A549 (cell line): ENCODE measurements at regions not wholly inside any gene's neighbourhood (a gene's known extent, or its start where the extent isn't known, plus 50 kb on each side); places are given as distances from the start of the nearest gene placed in this dataset.

Source experiments
- ATAC-seq, 2 experiments: fragments of 200-7000 bp in 1 of 2; fragments of >200 bp in 1 of 2; cut with Nextera tagmentation in 1 of 2; cut with Tn5 transposase in 1 of 2; 3 replicates each; pipeline versions ENCODE4 v1.8.0 to v1.9.1; 2018 to 2020; ENCODE audit warnings: mild to moderate bottlenecking in 1 of 2, moderate library complexity in 1 of 2
- CTCF ChIA-PET: fragments of 300-600 bp; sonication (Branson Sonifier 250); formaldehyde crosslinking; extraction: SDS; loops from one replicate; lab custom pipeline; 2021; ENCODE audit warnings: antibody characterized with exemption, inconsistent platforms; lab: Yijun Ruan, JAX
- POLR2A ChIA-PET: fragments of 350-600 bp; formaldehyde crosslinking; extraction: SDS; loops from one replicate; lab custom pipeline; 2021; ENCODE audit warnings: antibody characterized with exemption, inconsistent platforms; lab: Yijun Ruan, JAX
- DNase-seq, 2 experiments: peaks; one replicate each; pipeline versions ENCODE4 v3.0.0 to v3.0.0-alpha.2; 2011 to 2016; ENCODE audit warnings: low read depth in 1 of 2, low spot score in 1 of 2
- FAIRE-seq: peaks from 2 replicates; lab custom pipeline; 2011; peaks lifted over from hg19 to GRCh38; lab: Jason Lieb, UNC
- H3K27ac ChIP-seq, 2 experiments: fragments of >200 bp; sonication (Bioruptor Twin); formaldehyde crosslinking; 3 replicates each; pipeline ENCODE4 v1.5.1; 2016 to 2017
- H3K4me1 ChIP-seq: fragments of >200 bp; sonication (Bioruptor Twin); formaldehyde crosslinking; 3 replicates; pipeline ENCODE4 v1.6.1; 2016
- H3K4me2 ChIP-seq: fragments of >200 bp; sonication (Bioruptor Twin); formaldehyde crosslinking; 3 replicates; pipeline ENCODE4 v1.6.1; 2016
- H3K4me3 ChIP-seq: fragments of >200 bp; sonication (Bioruptor Twin); formaldehyde crosslinking; 3 replicates; pipeline ENCODE4 v1.5.1; 2016
- H3K9me3 ChIP-seq: fragments of >200 bp; sonication (Bioruptor Twin); formaldehyde crosslinking; 3 replicates; pipeline ENCODE4 v1.6.1; 2016
- CBX8 ChIP-seq: fragments of 200-600 bp; sonication (generic); IDR thresholded peaks from 2 replicates; pipeline ENCODE4 v1.6.1; 2016
- EHMT2 ChIP-seq: fragments of 200-600 bp; sonication (generic); IDR thresholded peaks from 2 replicates; pipeline ENCODE4 v1.6.1; 2016; ENCODE audit warnings: antibody characterized with exemption, low read depth, mild to moderate bottlenecking, moderate library complexity
- FOSB ChIP-seq: fragments of 250-450 bp; sonication (Bioruptor Pico); IDR thresholded peaks from 2 replicates; pipeline ENCODE4 v1.5.0; 2020; ENCODE audit warnings: mild to moderate bottlenecking, moderate library complexity
- FOSL2 ChIP-seq, 2 experiments: fragments of 450-650 bp in 1 of 2; fragments of >200 bp in 1 of 2; sonication (Bioruptor Twin) in 1 of 2; formaldehyde crosslinking; IDR thresholded peaks; 2 replicates each; pipeline versions ENCODE4 v1.5.0 to v1.6.1; 2016 to 2020; ENCODE audit warnings: mild to moderate bottlenecking in 1 of 2, moderate library complexity in 1 of 2
- FOXS1 ChIP-seq: fragments of 250-450 bp; sonication (Bioruptor Pico); IDR thresholded peaks from 2 replicates; pipeline ENCODE4 v1.5.0; 2020; ENCODE audit warnings: mild to moderate bottlenecking, moderate library complexity
- HEYL ChIP-seq: fragments of 250-450 bp; sonication (Bioruptor Pico); IDR thresholded peaks from 2 replicates; pipeline ENCODE4 v1.8.0; 2021; ENCODE audit warnings: mild to moderate bottlenecking, moderate library complexity
- HOXB5 ChIP-seq: fragments of 250-450 bp; sonication (Bioruptor Pico); IDR thresholded peaks from 2 replicates; pipeline ENCODE4 v1.5.0; 2020; ENCODE audit warnings: mild to moderate bottlenecking, moderate library complexity
- MAZ ChIP-seq: fragments of 150-350 bp; IDR thresholded peaks from 2 replicates; pipeline ENCODE4 v1.6.1; 2014; ENCODE audit warnings: antibody characterized with exemption, low read depth, low read length, borderline replicate concordance
- POLR2A ChIP-seq: IDR thresholded peaks from 2 replicates; pipeline ENCODE4 v1.6.1; 2012; ENCODE audit warnings: mild to moderate bottlenecking, low read length
- POLR2AphosphoS2 ChIP-seq: conservative IDR thresholded peaks from 2 replicates; pipeline ENCODE4 v1.6.1; 2012; ENCODE audit warnings: low read length, improper control_type of control experiment, inconsistent platforms
- RAD21 ChIP-seq, 2 experiments: fragments of >200 bp in 1 of 2; sonication (Bioruptor Twin) in 1 of 2; formaldehyde crosslinking in 1 of 2; IDR thresholded peaks in 1 of 2; conservative IDR thresholded peaks in 1 of 2; 2 replicates in 1 of 2; 3 replicates in 1 of 2; pipeline ENCODE4 v1.6.1; 2012 to 2018; ENCODE audit warnings: inconsistent platforms in 1 of 2
- SMC3 ChIP-seq: fragments of >200 bp; sonication (Bioruptor Twin); formaldehyde crosslinking; IDR thresholded peaks from 3 replicates; pipeline ENCODE4 v1.6.1; 2018; ENCODE audit warnings: inconsistent platforms
- TFCP2L1 ChIP-seq: fragments of 250-450 bp; sonication (Bioruptor Pico); IDR thresholded peaks from 2 replicates; pipeline ENCODE4 v1.5.0; 2021; ENCODE audit warnings: mild to moderate bottlenecking
- ZC3H11A ChIP-seq: fragments of 450-650 bp; IDR thresholded peaks from 2 replicates; pipeline ENCODE4 v1.6.1; 2014; ENCODE audit warnings: antibody characterized with exemption, mild to moderate bottlenecking
- ZFP36 ChIP-seq: fragments of 450-650 bp; IDR thresholded peaks from 2 replicates; pipeline ENCODE4 v1.6.1; 2014; ENCODE audit warnings: borderline replicate concordance; ENCODE audit not compliant: partially characterized antibody
- ZSCAN20 ChIP-seq: fragments of 250-450 bp; sonication (Bioruptor Pico); IDR thresholded peaks from 2 replicates; pipeline ENCODE4 v1.8.0; 2022; ENCODE audit warnings: mild to moderate bottlenecking, moderate library complexity
- WGBS: methylation state at CpG from one replicate; pipeline ENCODE4 v1.1.6; 2017; ENCODE audit errors: missing lambda C conversion rate; 5-methylcytosine and 5-hydroxymethylcytosine counted together
- TF ChIP-seq, protein P1 (sequence below): fragments of 250-450 bp; sonication (Bioruptor Pico); IDR thresholded peaks from 2 replicates; pipeline ENCODE4 v1.5.0; 2021; ENCODE audit warnings: mild to moderate bottlenecking, moderate library complexity, borderline replicate concordance
- TF ChIP-seq, protein P2 (sequence below): fragments of >200 bp; sonication (Bioruptor Twin); formaldehyde crosslinking; IDR thresholded peaks from 3 replicates; pipeline ENCODE4 v1.5.1; 2016
- TF ChIP-seq, protein P3 (sequence below): IDR thresholded peaks from 2 replicates; pipeline ENCODE4 v1.6.1; 2012; ENCODE audit warnings: low read depth, borderline replicate concordance

DNA sequence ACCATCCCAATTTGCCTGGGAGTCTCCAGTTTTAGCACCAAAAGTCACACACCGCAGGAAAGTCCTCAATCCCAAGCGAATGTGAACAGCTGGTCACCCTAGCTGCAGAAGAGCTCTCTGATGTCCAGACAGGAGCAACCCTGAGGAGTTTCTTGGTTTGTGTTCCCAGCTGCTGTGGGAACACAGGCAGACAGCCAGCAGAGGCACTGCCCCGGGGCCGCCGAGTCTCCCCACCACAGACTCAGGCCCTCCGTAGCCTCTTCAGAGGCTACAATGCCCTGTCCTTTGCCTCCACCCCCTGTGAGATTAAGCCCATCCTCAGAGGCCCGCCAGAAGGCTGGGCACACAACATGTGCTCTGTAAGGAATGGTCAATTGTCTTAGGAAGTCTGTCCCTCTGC lies 111.5 kb downstream of the TTC32 start:
- WGBS = 88% methylated on average over 6 of the region's 7 CpGs
- H3K27ac ChIP-seq = peak overlapping the region; percentile 7 to 40; a peak in 2 of 6 replicates
- H3K4me2 ChIP-seq = no peak overlapping the region
- FAIRE-seq (no peak), ATAC-seq (no peak), DNase-seq (no peak)
- H3K9me3 ChIP-seq = 0 out of 3 replicates have a peak, but pooled peaks cover 4% of the 10 kb centered on the region
- H3K4me1 ChIP-seq = peaks cover 23% of the 10 kb centered on the region
- POLR2A ChIA-PET = no interaction called here
- no peak overlapping the region for H3K4me3 ChIP-seq
- CTCF ChIA-PET = no interaction called here
- TF ChIP-seq, protein P1, sequence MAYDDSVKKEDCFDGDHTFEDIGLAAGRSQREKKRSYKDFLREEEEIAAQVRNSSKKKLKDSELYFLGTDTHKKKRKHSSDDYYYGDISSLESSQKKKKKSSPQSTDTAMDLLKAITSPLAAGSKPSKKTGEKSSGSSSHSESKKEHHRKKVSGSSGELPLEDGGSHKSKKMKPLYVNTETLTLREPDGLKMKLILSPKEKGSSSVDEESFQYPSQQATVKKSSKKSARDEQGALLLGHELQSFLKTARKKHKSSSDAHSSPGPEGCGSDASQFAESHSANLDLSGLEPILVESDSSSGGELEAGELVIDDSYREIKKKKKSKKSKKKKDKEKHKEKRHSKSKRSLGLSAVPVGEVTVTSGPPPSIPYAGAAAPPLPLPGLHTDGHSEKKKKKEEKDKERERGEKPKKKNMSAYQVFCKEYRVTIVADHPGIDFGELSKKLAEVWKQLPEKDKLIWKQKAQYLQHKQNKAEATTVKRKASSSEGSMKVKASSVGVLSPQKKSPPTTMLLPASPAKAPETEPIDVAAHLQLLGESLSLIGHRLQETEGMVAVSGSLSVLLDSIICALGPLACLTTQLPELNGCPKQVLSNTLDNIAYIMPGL (CRISPR knock-in tag) = no peak
- TF ChIP-seq POLR2AphosphoS2 (no peak), FOSL2 (IDR thresholded peaks at IDR 0.05) (no peak), FOSL2 (CRISPR knock-in tag; IDR thresholded peaks at IDR 0.05) (no peak), EHMT2 (no peak), FOSB (no peak), ZC3H11A (no peak), FOXS1 (no peak), RAD21 (conservative IDR thresholded peaks at IDR 0.05 in 1 of 2, IDR thresholded peaks at IDR 0.05 in 1 of 2) (no peak), SMC3 (no peak), MAZ (no peak), POLR2A (no peak)
- TF ChIP-seq, protein P2, sequence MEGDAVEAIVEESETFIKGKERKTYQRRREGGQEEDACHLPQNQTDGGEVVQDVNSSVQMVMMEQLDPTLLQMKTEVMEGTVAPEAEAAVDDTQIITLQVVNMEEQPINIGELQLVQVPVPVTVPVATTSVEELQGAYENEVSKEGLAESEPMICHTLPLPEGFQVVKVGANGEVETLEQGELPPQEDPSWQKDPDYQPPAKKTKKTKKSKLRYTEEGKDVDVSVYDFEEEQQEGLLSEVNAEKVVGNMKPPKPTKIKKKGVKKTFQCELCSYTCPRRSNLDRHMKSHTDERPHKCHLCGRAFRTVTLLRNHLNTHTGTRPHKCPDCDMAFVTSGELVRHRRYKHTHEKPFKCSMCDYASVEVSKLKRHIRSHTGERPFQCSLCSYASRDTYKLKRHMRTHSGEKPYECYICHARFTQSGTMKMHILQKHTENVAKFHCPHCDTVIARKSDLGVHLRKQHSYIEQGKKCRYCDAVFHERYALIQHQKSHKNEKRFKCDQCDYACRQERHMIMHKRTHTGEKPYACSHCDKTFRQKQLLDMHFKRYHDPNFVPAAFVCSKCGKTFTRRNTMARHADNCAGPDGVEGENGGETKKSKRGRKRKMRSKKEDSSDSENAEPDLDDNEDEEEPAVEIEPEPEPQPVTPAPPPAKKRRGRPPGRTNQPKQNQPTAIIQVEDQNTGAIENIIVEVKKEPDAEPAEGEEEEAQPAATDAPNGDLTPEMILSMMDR = no peak
- TF ChIP-seq, all 56 proteins: peak for 0

DNA sequence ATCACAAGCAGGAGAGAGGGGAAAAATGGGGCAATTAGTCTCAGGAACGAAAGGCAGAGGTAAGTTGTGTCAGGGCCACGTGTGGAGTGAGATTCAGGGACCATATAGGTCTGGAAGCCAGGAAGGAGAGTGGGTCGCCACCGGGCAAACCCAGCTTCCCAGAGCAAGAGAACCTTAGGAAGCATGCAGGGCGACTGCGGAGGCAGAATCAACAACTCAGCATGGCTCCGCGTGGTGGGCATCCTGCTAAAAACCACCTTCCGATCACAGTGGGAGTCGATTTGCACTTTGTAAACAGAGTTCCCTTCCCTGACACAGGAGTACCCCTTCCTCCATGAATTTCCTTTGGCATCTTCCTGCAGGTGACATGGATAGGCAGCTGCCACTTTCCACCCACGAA lies 114.6 kb downstream of the TTC32 start:
- peaks cover 25% of the 10 kb centered on the region for H3K4me1 ChIP-seq
- TF ChIP-seq HEYL (CRISPR knock-in tag) = no peak
- TF ChIP-seq, protein P3, sequence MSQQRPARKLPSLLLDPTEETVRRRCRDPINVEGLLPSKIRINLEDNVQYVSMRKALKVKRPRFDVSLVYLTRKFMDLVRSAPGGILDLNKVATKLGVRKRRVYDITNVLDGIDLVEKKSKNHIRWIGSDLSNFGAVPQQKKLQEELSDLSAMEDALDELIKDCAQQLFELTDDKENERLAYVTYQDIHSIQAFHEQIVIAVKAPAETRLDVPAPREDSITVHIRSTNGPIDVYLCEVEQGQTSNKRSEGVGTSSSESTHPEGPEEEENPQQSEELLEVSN = no peak
- TF ChIP-seq ZSCAN20 (CRISPR knock-in tag) = no peak
- TF ChIP-seq HOXB5 (CRISPR knock-in tag) = no peak
- TF ChIP-seq, protein P1 (CRISPR knock-in tag) = no peak
- TF ChIP-seq MAZ = no peak
- no peak for TF ChIP-seq FOXS1
- TF ChIP-seq TFCP2L1 (CRISPR knock-in tag) = no peak
- no peak for TF ChIP-seq CBX8
- TF ChIP-seq POLR2A = no peak
- no peak for TF ChIP-seq ZFP36
- TF ChIP-seq RAD21 (conservative IDR thresholded peaks at IDR 0.05 in 1 of 2, IDR thresholded peaks at IDR 0.05 in 1 of 2) = no peak
- TF ChIP-seq EHMT2 = no peak
- TF ChIP-seq, all 56 proteins: peak for 0
- no peak for ATAC-seq
- no peak for DNase-seq
- H3K27ac ChIP-seq = peak overlapping the region; percentile 85 to 89
- peak overlapping the region; percentile 48 for H3K4me2 ChIP-seq
- 0 out of 3 replicates have a peak, but pooled peaks cover 4% of the 10 kb centered on the region for H3K9me3 ChIP-seq
- no peak for FAIRE-seq
- H3K4me3 ChIP-seq = no peak overlapping the region
- WGBS = 89% methylated on average over 11 of the region's 11 CpGs
- CTCF ChIA-PET = interaction anchor here (1.5 to 2.0 kb wide), 2 partner anchors 12 to 15 kb away, joined by 4 to 6 read pairs; no protein-coding TSS in a partner anchor
- POLR2A ChIA-PET = no interaction called here
